ENCODE measurements at regions not wholly inside any gene's neighbourhood (a gene's known extent, or its start where the extent isn't known, plus 50 kb on each side); places are given as distances from the start of the nearest gene placed in this dataset.

DNA sequence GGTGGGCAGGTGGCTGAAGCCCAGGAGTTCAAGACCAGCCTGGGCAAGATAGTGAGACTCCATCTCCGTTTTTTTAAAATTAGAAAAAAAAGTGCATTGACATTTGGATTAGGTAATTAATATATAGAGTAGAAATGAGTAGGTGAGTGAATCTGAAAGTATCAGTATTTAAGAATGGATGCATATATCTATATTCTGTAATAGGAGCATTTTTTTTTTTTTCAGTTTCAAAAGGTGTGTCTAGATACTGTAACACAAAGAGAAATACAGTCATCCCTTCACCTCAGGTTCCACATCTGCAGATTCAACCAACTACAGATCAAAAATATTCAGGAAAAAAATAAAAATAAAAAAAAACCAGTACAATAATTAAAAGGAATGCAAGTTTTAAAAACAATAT, 50.8 kb downstream of the RBM27 start:
- H3K9me3 ChIP-seq (ENCODE audit: insufficient read depth, low read length), result no peaks in the 10 kb centered on the region
- no peak overlapping the region for H3K9ac ChIP-seq (ENCODE audit: insufficient read length, low read depth)
- TF ChIP-seq ZNF274 (IDR thresholded peaks at IDR 0.05; ENCODE audit: low read depth, low read length) (no peak), SUZ12 (IDR thresholded peaks at IDR 0.05; ENCODE audit: extremely low read depth, insufficient read depth, insufficient read length) (no peak), YY1 (IDR thresholded peaks at IDR 0.05; ENCODE audit: insufficient read depth, insufficient read length) (no peak)
- H3K36me3 ChIP-seq (ENCODE audit: insufficient read depth, insufficient read length, low read length), result peaks cover 41% of the 10 kb centered on the region
- H3K27me3 ChIP-seq (ENCODE audit: insufficient read depth, insufficient read length), result no peaks in the 10 kb centered on the region
- H3K4me1 ChIP-seq (ENCODE audit: insufficient read depth, insufficient read length), result no peaks in the 10 kb centered on the region
- no peak overlapping the region for H3K4me3 ChIP-seq (ENCODE audit: insufficient read length, low read depth)
- DNase-seq (ENCODE audit: low read depth, low spot score), result no peak

DNA sequence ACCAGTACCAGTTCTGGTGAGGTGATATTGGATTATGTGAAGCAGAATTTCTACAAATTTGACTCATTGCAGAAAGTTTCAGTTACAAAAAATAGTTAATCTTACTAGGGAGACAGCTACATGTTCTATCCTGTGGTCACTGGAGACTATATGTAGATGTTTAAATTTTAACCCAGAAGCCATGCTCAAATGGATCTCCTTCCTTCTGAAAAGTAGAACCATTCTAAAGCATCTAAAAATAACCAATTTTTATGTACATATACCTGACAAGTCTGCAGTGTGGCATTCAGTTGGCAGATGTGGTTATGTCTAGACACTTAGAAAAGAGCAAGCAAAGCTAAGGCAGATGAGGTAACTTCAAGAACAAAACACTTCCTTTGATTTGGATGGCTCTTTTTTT, 65.5 kb upstream of the POU4F3 start:
- Histone ChIP-seq H3K4me1 (ENCODE audit: insufficient read depth, insufficient read length) (no peaks in the 10 kb centered on the region), H3K9ac (ENCODE audit: insufficient read length, low read depth) (no peak overlapping the region), H3K9me3 (ENCODE audit: insufficient read depth, low read length) (no peaks in the 10 kb centered on the region), H3K36me3 (ENCODE audit: insufficient read depth, insufficient read length, low read length) (peaks cover 60% of the 10 kb centered on the region), H3K27me3 (ENCODE audit: insufficient read depth, insufficient read length) (no peaks in the 10 kb centered on the region), H3K4me3 (ENCODE audit: insufficient read length, low read depth) (no peak overlapping the region)
- DNase-seq (ENCODE audit: low read depth, low spot score), result no peak
- TF ChIP-seq ZNF274 (IDR thresholded peaks at IDR 0.05; ENCODE audit: low read depth, low read length), result no peak
- TF ChIP-seq SUZ12 (IDR thresholded peaks at IDR 0.05; ENCODE audit: extremely low read depth, insufficient read depth, insufficient read length), result no peak
- TF ChIP-seq YY1 (IDR thresholded peaks at IDR 0.05; ENCODE audit: insufficient read depth, insufficient read length), result no peak

DNA sequence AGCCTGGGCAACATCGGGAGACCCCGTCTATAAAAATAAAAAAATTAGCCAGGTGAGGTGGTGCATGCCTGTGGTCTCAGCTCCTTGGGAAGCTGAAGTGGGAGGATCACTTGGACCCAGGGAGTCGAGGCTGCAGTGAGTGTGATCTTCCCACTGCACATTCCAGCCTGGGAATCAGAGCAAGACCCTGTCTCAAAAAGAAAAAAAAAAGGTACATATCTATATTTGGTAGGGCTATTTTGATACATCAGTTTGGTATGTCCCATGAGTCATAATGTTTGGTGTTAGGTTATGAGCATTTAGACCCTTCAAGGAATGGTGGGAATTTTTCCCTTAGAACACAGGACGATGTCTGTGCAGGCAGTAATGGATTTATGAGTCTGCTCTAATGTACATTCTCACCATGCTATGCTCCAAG, 55.3 kb upstream of the POU4F3 start:
- H3K9me3 ChIP-seq (ENCODE audit: insufficient read depth, low read length), result no peaks in the 10 kb centered on the region
- H3K4me3 ChIP-seq (ENCODE audit: insufficient read length, low read depth), result no peak overlapping the region
- no peak for DNase-seq (ENCODE audit: low read depth, low spot score)
- no peaks in the 10 kb centered on the region for H3K4me1 ChIP-seq (ENCODE audit: insufficient read depth, insufficient read length)
- H3K27me3 ChIP-seq (ENCODE audit: insufficient read depth, insufficient read length), result no peaks in the 10 kb centered on the region
- TF ChIP-seq ZNF274 (IDR thresholded peaks at IDR 0.05; ENCODE audit: low read depth, low read length) (no peak), SUZ12 (IDR thresholded peaks at IDR 0.05; ENCODE audit: extremely low read depth, insufficient read depth, insufficient read length) (no peak), YY1 (IDR thresholded peaks at IDR 0.05; ENCODE audit: insufficient read depth, insufficient read length) (no peak)
- no peak overlapping the region for H3K9ac ChIP-seq (ENCODE audit: insufficient read length, low read depth)
- H3K36me3 ChIP-seq (ENCODE audit: insufficient read depth, insufficient read length, low read length), result peaks cover 24% of the 10 kb centered on the region

DNA sequence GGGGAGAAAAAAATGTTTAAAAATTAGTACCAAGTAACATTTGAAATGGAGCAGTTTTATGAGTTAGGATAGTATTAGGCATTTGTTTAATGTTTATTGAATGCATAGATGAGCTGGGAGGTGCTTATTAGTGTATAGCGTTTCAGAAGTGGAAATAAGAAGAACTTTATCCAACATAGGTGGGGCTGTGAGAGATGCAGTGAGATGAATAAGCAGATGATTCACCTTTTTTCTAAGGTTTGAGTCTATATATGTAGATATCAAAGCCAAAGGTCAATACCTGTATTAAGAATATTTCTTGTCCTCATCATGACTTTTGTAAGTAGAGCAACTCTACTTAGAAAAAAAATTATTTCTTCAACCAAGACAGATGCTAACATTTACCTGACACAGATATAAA, 54.6 kb upstream of the POU4F3 start:
- TF ChIP-seq YY1 (IDR thresholded peaks at IDR 0.05; ENCODE audit: insufficient read depth, insufficient read length), result no peak
- TF ChIP-seq ZNF274 (IDR thresholded peaks at IDR 0.05; ENCODE audit: low read depth, low read length), result no peak
- TF ChIP-seq SUZ12 (IDR thresholded peaks at IDR 0.05; ENCODE audit: extremely low read depth, insufficient read depth, insufficient read length), result no peak
- no peaks in the 10 kb centered on the region for H3K9me3 ChIP-seq (ENCODE audit: insufficient read depth, low read length)
- H3K4me1 ChIP-seq (ENCODE audit: insufficient read depth, insufficient read length), result no peaks in the 10 kb centered on the region
- H3K9ac ChIP-seq (ENCODE audit: insufficient read length, low read depth), result no peak overlapping the region
- peaks cover 24% of the 10 kb centered on the region for H3K36me3 ChIP-seq (ENCODE audit: insufficient read depth, insufficient read length, low read length)
- DNase-seq (ENCODE audit: low read depth, low spot score), result no peak
- H3K4me3 ChIP-seq (ENCODE audit: insufficient read length, low read depth), result no peak overlapping the region
- H3K27me3 ChIP-seq (ENCODE audit: insufficient read depth, insufficient read length), result no peaks in the 10 kb centered on the region

Data from NT2/D1 (cell line).